SU-DHL-6 (cell line): ENCODE measurements at regions not wholly inside any gene's neighbourhood (a gene's known extent, or its start where the extent isn't known, plus 50 kb on each side); places are given as distances from the start of the nearest gene placed in this dataset.

Experiments used
- CTCF ChIP-seq: fragments of 200-600 bp; sonication (generic); IDR thresholded peaks from one replicate; pipeline ENCODE4 v1.5.1; 2017; ENCODE audit warnings: antibody characterized with exemption, mild to moderate bottlenecking, low read length, moderate library complexity; ENCODE audit not compliant: insufficient read depth, poor library complexity, severe bottlenecking
- EZH2phosphoT487 ChIP-seq: fragments of 200-600 bp; sonication (generic), shearing (Covaris generic); conservative IDR thresholded peaks from 2 replicates; pipeline ENCODE4 v1.6.1; 2018; ENCODE audit warnings: mild to moderate bottlenecking, antibody characterized with exemption, low read length, moderate library complexity, mixed read lengths

DNA sequence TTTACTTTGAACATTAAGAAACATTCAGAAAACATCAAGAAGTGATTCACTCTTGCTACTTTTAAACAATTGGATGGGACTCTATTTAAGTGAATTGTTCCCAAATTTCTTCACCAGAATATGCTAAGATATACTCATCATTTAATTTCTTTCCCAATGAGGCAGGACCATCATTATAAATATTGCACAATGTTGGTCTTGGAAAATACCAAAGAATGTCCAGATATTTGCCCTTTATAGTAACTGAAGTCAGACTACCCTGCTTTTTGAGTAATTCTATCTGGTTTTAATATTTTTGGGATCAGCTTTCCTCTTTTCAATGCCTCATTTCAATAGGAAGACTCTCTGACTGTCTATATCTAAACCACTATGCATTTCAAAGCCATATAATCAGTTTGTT, 129.4 kb upstream of the TENM3 start:
- TF ChIP-seq EZH2phosphoT487 (no peak), CTCF (no peak)
